Naive thymus-derived CD4-positive, alpha-beta T cell (primary cell): ENCODE measurements at regions not wholly inside any gene's neighbourhood (a gene's known extent, or its start where the extent isn't known, plus 50 kb on each side); places are given as distances from the start of the nearest gene placed in this dataset.

ENCODE experiments used
- ATAC-seq: fragments of 150-1000 bp; cut with Tn5 transposase; 2 replicates; pipeline ENCODE4 v1.10.0; 2021; ENCODE audit warnings: mild to moderate bottlenecking, moderate library complexity
- CTCF ChIA-PET: fragments of 350-600 bp; sonication (Branson Sonifier 250); formaldehyde crosslinking; loops from one replicate; lab custom pipeline; 2021; ENCODE audit warnings: antibody characterized with exemption; lab: Charles Lee
- POLR2A ChIA-PET: fragments of 350-600 bp; sonication (Branson Sonifier 250); formaldehyde crosslinking; loops from one replicate; lab custom pipeline; 2021; ENCODE audit warnings: antibody characterized with exemption, inconsistent platforms; lab: Charles Lee
- DNase-seq, 9 donors: peaks; one replicate each; pipeline versions ENCODE4 v3.0.0 to v3.0.0-alpha.2; 2020 to 2022; ENCODE audit warnings: mixed read lengths in 1 of 9
- H3K27ac ChIP-seq: one replicate; pipeline ENCODE4 v1.7.0; 2013; ENCODE audit warnings: mild to moderate bottlenecking, low read depth, low read length, moderate library complexity
- H3K27me3 ChIP-seq, 2 donors: one replicate each; pipeline ENCODE4 v1.7.0; 2013; ENCODE audit warnings: low read length in 2 of 2, mild to moderate bottlenecking in 2 of 2, moderate library complexity in 2 of 2; ENCODE audit not compliant: control insufficient read depth in 2 of 2, insufficient read depth in 2 of 2
- H3K36me3 ChIP-seq, 3 experiments: 1 replicate in 2 of 3; 2 replicates in 1 of 3; pipeline ENCODE4 v1.7.0; 2013; ENCODE audit warnings: low read length in 3 of 3, mild to moderate bottlenecking in 3 of 3, moderate library complexity in 1 of 3; ENCODE audit not compliant: insufficient read depth in 3 of 3, control insufficient read depth in 2 of 3
- H3K4me1 ChIP-seq, 2 donors: one replicate each; pipeline ENCODE4 v1.7.0; 2013; ENCODE audit warnings: low read length in 2 of 2, mild to moderate bottlenecking in 2 of 2, moderate library complexity in 1 of 2; ENCODE audit not compliant: control insufficient read depth in 2 of 2, insufficient read depth in 2 of 2
- H3K4me3 ChIP-seq: 2 replicates; pipeline ENCODE4 v1.7.0; 2013; ENCODE audit warnings: mild to moderate bottlenecking, low read length
- H3K9me3 ChIP-seq, 3 experiments: 1 replicate in 2 of 3; 2 replicates in 1 of 3; pipeline ENCODE4 v1.7.0; 2013; ENCODE audit warnings: low read length in 3 of 3; ENCODE audit not compliant: control insufficient read depth in 2 of 3
- H3K27ac Mint-ChIP-seq, 9 donors: one replicate each; pipeline ENCODE4 v1.8.0; 2020 to 2022; ENCODE audit warnings: mixed read lengths in 9 of 9, mild to moderate bottlenecking in 8 of 9, moderate library complexity in 5 of 9, inconsistent platforms in 2 of 9
- H3K27me3 Mint-ChIP-seq, 5 donors: one replicate each; pipeline ENCODE4 v1.8.0; 2021 to 2022; ENCODE audit warnings: mixed read lengths in 5 of 5, mild to moderate bottlenecking in 1 of 5
- H3K36me3 Mint-ChIP-seq, 5 donors: one replicate each; pipeline ENCODE4 v1.8.0; 2020 to 2022; ENCODE audit warnings: mixed read lengths in 5 of 5, mild to moderate bottlenecking in 3 of 5, inconsistent platforms in 1 of 5
- H3K4me1 Mint-ChIP-seq, 7 donors: one replicate each; pipeline ENCODE4 v1.8.0; 2020 to 2022; ENCODE audit warnings: mixed read lengths in 7 of 7, mild to moderate bottlenecking in 3 of 7, inconsistent platforms in 1 of 7
- H3K4me3 Mint-ChIP-seq, 10 donors: one replicate each; pipeline ENCODE4 v1.8.0; 2020 to 2022; ENCODE audit warnings: mild to moderate bottlenecking in 10 of 10, mixed read lengths in 10 of 10, moderate library complexity in 6 of 10, inconsistent platforms in 2 of 10
- H3K9me3 Mint-ChIP-seq, 11 donors: one replicate each; pipeline ENCODE4 v1.8.0; 2020 to 2022; ENCODE audit warnings: mixed read lengths in 11 of 11, mild to moderate bottlenecking in 4 of 11, inconsistent platforms in 1 of 11, moderate library complexity in 1 of 11
- intact Hi-C, 2 donors: fragments of 100-400 bp; cut with micrococcal nuclease; formaldehyde crosslinking; loops; one replicate each; pipeline ENCODE4 v1.15.1; 2023

- intact Hi-C loops, result no loop called here
- Histone ChIP-seq H3K27ac (no peak overlapping the region), H3K4me3 (no peak overlapping the region), H3K36me3 (no peaks in the 10 kb centered on the region), H3K9me3 (no peaks in the 10 kb centered on the region), H3K27me3 (no peaks in the 10 kb centered on the region), H3K4me1 (no peaks in the 10 kb centered on the region)
- POLR2A ChIA-PET, result no interaction called here
- no peak overlapping the region for H3K27ac Mint-ChIP-seq
- ATAC-seq, result no peak
- peaks cover 0 to 12% (median 0%) of the 10 kb centered on the region in 11 donors for H3K9me3 Mint-ChIP-seq
- no peak overlapping the region for H3K4me3 Mint-ChIP-seq
- no peak for DNase-seq
- H3K27me3 Mint-ChIP-seq, result no peaks in the 10 kb centered on the region
- H3K36me3 Mint-ChIP-seq, result no peaks in the 10 kb centered on the region
- CTCF ChIA-PET, result no interaction called here
- H3K4me1 Mint-ChIP-seq, result no peaks in the 10 kb centered on the region
These were observed 501.8 kb downstream of the HACE1 start for GRCh38 chr6:104357928-104358327.

GRCh38 chr6:104356197-104356596 is 503.5 kb downstream of the HACE1 start:
- ChIA-PET CTCF (no interaction called here), POLR2A (no interaction called here)
- intact Hi-C loops, result no loop called here
- Histone ChIP-seq H3K4me3 (no peak overlapping the region), H3K27ac (no peak overlapping the region), H3K4me1 (no peaks in the 10 kb centered on the region), H3K9me3 (no peaks in the 10 kb centered on the region), H3K36me3 (no peaks in the 10 kb centered on the region), H3K27me3 (no peaks in the 10 kb centered on the region)
- no peak overlapping the region for H3K27ac Mint-ChIP-seq
- no peaks in the 10 kb centered on the region for H3K36me3 Mint-ChIP-seq
- ATAC-seq (no peak), DNase-seq (no peak)
- H3K9me3 Mint-ChIP-seq, result peaks cover 0 to 12% (median 0%) of the 10 kb centered on the region in 11 donors
- no peak overlapping the region for H3K4me3 Mint-ChIP-seq
- H3K27me3 Mint-ChIP-seq, result no peaks in the 10 kb centered on the region
- no peaks in the 10 kb centered on the region for H3K4me1 Mint-ChIP-seq

DNA sequence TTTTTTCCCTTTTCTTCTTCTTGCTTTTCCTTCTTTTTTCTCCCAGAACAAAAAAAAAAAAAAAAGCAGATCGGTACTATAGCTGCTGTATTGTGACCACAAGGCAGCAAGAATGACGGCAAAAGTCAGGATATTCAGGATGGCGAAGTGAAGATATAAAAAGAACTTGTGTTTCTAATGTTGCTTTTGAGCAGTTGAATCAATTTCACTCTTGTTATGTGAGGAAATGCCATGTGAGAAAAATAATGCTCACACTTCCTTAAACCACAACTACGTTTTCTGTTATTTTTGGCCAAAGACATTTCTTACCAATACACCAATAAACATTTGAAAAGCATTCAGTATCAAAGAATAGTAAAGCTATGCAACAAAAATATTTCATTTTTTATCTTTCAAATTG is 510.5 kb downstream of the HACE1 start:
- peaks cover 2 to 16% (median 6%) of the 10 kb centered on the region in 11 donors for H3K9me3 Mint-ChIP-seq
- intact Hi-C loops, result no loop called here
- DNase-seq (no peak), ATAC-seq (no peak)
- Histone ChIP-seq H3K27ac (no peak overlapping the region), H3K36me3 (no peaks in the 10 kb centered on the region), H3K4me1 (no peaks in the 10 kb centered on the region), H3K27me3 (no peaks in the 10 kb centered on the region), H3K4me3 (no peak overlapping the region), H3K9me3 (peaks cover 0 to 4% (median 0%) of the 10 kb centered on the region in 3 experiments)
- H3K36me3 Mint-ChIP-seq, result peaks cover 0 to 3% (median 0%) of the 10 kb centered on the region in 5 donors
- no peak overlapping the region for H3K4me3 Mint-ChIP-seq
- CTCF ChIA-PET, result interaction anchor here (0.6 kb wide), 1 partner anchor 20 kb away, joined by 3 read pairs; no protein-coding TSS in a partner anchor
- no peak overlapping the region for H3K27ac Mint-ChIP-seq
- POLR2A ChIA-PET, result no interaction called here
- peaks cover 0 to 5% (median 0%) of the 10 kb centered on the region in 5 donors for H3K27me3 Mint-ChIP-seq
- no peaks in the 10 kb centered on the region for H3K4me1 Mint-ChIP-seq

- no peaks in the 10 kb centered on the region for H3K36me3 ChIP-seq
- CTCF ChIA-PET, result no interaction called here
- Mint-ChIP-seq H3K4me3 (no peak overlapping the region), H3K27ac (no peak overlapping the region), H3K36me3 (peaks cover 0 to 3% (median 0%) of the 10 kb centered on the region in 5 donors), H3K9me3 (peaks cover 2 to 25% (median 10%) of the 10 kb centered on the region in 11 donors), H3K27me3 (peaks cover 0 to 5% (median 0%) of the 10 kb centered on the region in 5 donors), H3K4me1 (no peaks in the 10 kb centered on the region)
- ATAC-seq (no peak), DNase-seq (no peak)
- H3K27ac ChIP-seq, result no peak overlapping the region
- H3K4me1 ChIP-seq, result no peaks in the 10 kb centered on the region
- H3K27me3 ChIP-seq, result no peaks in the 10 kb centered on the region
- POLR2A ChIA-PET, result no interaction called here
- H3K9me3 ChIP-seq, result peaks cover 0 to 6% (median 0%) of the 10 kb centered on the region in 3 experiments
- intact Hi-C loops, result no loop called here
- H3K4me3 ChIP-seq, result no peak overlapping the region
These were observed 515.5 kb downstream of the HACE1 start for GRCh38 chr6:104344223-104344622.

DNA sequence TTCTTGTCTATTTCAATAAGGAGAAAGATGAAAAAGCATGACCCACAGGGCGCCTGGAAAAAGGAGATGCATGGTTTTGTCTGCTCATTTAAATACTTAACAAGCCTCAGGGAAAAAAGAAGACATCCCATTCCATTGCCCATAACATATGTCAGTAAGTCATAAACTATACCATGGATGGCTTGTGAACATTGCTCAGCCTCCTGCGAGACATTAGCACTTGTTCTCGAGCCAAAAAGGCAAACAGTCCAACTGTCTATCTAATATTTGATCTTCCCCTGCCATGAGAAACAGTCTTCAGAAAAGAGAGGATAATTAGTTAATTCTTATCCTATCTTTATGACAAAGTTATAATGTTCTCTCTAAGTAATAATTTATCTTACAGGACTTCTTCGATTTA is 527.4 kb downstream of the HACE1 start:
- POLR2A ChIA-PET, result no interaction called here

DNA sequence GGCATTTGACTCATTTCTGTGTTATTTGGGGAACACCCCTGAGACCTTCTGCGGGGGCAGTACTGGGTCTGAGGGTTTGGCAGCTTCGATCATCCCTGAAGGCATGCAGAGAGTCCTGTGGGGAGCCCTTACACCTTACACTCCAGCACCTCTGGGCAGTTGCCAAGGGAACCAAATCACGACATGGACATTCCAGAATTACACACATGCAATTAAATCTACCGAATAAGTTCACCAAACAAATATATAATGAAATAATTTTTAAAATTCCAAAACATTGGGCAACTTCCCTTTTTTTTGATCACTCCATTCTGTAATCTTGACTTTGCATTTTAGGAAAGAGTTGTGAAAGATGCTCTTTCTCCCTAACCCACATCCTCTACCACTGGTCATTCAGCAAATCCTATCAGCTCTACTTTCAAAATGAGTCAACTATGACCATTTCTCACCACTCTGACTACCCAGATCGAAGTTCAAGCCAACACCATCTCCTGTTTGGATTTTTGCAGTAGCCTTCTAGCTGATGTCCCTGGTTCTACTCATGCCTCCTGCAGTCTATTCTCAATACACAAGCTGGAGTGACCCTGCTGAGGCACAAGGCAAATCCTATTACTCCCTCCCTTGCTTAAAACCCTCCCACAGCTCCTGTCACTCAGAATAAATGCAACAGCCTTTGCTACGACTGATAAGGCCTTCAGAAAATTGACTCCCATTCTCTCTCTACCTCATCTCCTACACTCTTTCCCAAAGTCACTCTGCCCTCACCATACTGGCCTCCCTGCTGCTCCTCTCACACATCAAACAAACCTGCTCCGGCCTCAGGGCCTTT is 533.3 kb downstream of the HACE1 start:
- no peak for ATAC-seq
- Mint-ChIP-seq H3K36me3 (no peaks in the 10 kb centered on the region), H3K9me3 (peaks cover 0 to 3% (median 0%) of the 10 kb centered on the region in 11 donors), H3K4me1 (no peaks in the 10 kb centered on the region), H3K27ac (no peak overlapping the region), H3K4me3 (no peak overlapping the region), H3K27me3 (peaks cover 0 to 17% (median 0%) of the 10 kb centered on the region in 5 donors)
- ChIA-PET POLR2A (no interaction called here), CTCF (no interaction called here)
- DNase-seq, result no peak
- Histone ChIP-seq H3K27ac (no peak overlapping the region), H3K36me3 (no peaks in the 10 kb centered on the region), H3K9me3 (no peaks in the 10 kb centered on the region), H3K4me3 (no peak overlapping the region), H3K4me1 (no peaks in the 10 kb centered on the region), H3K27me3 (no peaks in the 10 kb centered on the region)
- intact Hi-C loops, result no loop called here

More for the DNA sequence above, 527.4 kb downstream of the HACE1 start:
- Histone ChIP-seq H3K4me1 (no peaks in the 10 kb centered on the region), H3K4me3 (no peak overlapping the region), H3K27me3 (no peaks in the 10 kb centered on the region), H3K9me3 (no peaks in the 10 kb centered on the region), H3K36me3 (no peaks in the 10 kb centered on the region), H3K27ac (no peak overlapping the region)
- ATAC-seq (no peak), DNase-seq (no peak)
- Mint-ChIP-seq H3K27me3 (no peaks in the 10 kb centered on the region), H3K27ac (no peak overlapping the region), H3K9me3 (peaks cover 0 to 7% (median 0%) of the 10 kb centered on the region in 11 donors), H3K4me1 (no peaks in the 10 kb centered on the region), H3K4me3 (no peak overlapping the region), H3K36me3 (no peaks in the 10 kb centered on the region)
- intact Hi-C loops, result no loop called here
- CTCF ChIA-PET, result no interaction called here
